Activated T-cell treated with anti-CD3 and anti-CD28 coated beads, Interleukin-2, amount 50 U/mL, for 72 hours (primary cell): ENCODE measurements at regions not wholly inside any gene's neighbourhood (a gene's known extent, or its start where the extent isn't known, plus 50 kb on each side); places are given as distances from the start of the nearest gene placed in this dataset.
"Not testable (repeated sequence)": the region's sequence is repeated elsewhere in the genome, so short reads cannot be mapped to it uniquely, and the experiment has no call there.

Experiments used
- ATAC-seq, 2 donors: fragments of 150-1000 bp; cut with Tn5 transposase; replicated peaks in 1 of 2; 2 replicates each; pipeline ENCODE4 v1.10.0; 2021; ENCODE audit warnings: moderate library complexity in 2 of 2, mild to moderate bottlenecking in 1 of 2
- DNase-seq, 2 donors: peaks; one replicate each; pipeline ENCODE4 v3.0.0; 2021 to 2022; ENCODE audit warnings: mixed read lengths in 1 of 2
- H3K27ac Mint-ChIP-seq: one replicate; pipeline ENCODE4 v1.8.0; 2022; ENCODE audit warnings: mild to moderate bottlenecking, moderate library complexity, mixed read lengths
- H3K27me3 Mint-ChIP-seq: one replicate; pipeline ENCODE4 v1.8.0; 2022; ENCODE audit warnings: low read depth, mixed read lengths
- H3K36me3 Mint-ChIP-seq, 2 donors: one replicate each; pipeline ENCODE4 v1.8.0; 2022; ENCODE audit warnings: mixed read lengths in 2 of 2, mild to moderate bottlenecking in 1 of 2; ENCODE audit not compliant: insufficient read depth in 2 of 2
- H3K4me1 Mint-ChIP-seq: one replicate; pipeline ENCODE4 v1.8.0; 2022; ENCODE audit warnings: low read depth, mixed read lengths
- H3K4me3 Mint-ChIP-seq, 2 donors: one replicate each; pipeline ENCODE4 v1.8.0; 2022; ENCODE audit warnings: mild to moderate bottlenecking in 2 of 2, mixed read lengths in 2 of 2, moderate library complexity in 2 of 2
- H3K9me3 Mint-ChIP-seq, 2 donors: one replicate each; pipeline ENCODE4 v1.8.0; 2022; ENCODE audit warnings: mixed read lengths in 2 of 2

DNA sequence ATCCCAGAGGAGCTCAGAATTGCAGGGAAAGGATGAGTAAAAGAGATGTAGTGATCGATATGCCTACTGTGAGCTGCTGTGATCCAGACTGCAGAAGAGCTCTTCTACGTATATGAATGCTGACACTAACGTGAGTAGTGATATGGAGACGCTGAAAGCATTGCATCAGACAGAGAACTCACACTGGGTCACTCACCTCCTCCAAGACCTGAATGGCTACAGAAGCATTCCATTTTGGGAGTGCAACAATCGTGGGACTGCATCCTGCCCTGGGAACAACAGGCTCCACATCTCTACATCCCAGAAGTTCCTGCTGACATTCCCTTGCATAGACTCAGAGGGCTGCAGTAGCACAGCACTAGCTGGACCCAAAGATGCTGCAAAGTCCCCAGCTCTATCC is 755.9 kb upstream of the MEF2C start:
- no peak for ATAC-seq
- Mint-ChIP-seq H3K36me3 (no peaks in the 10 kb centered on the region), H3K4me1 (no peaks in the 10 kb centered on the region), H3K9me3 (peaks cover 9 to 17% of the 10 kb centered on the region in 2 donors), H3K27me3 (no peaks in the 10 kb centered on the region), H3K27ac (no peak overlapping the region), H3K4me3 (no peak overlapping the region)
- DNase-seq = no peak

DNA sequence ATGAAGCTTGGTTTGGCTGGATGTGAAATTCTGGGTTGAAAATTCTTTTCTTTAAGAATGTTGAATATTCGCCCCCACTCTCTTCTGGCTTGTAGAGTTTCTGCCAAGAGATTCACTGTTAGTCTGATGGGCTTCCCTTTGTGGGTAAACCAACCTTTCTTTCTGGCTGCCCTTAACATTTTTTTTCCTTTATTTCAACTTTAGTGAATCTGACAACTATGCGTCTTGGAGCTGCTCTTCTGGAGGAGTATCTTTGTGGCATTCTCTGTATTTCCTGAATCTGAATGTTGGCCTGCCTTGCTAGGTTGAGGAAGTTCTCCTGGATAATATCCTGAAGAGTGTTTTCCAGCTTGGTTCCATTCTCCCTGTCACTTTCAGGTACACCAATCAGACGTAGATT is 751.2 kb upstream of the MEF2C start:
- DNase-seq, H3K4me1 Mint-ChIP-seq, H3K36me3 Mint-ChIP-seq, H3K27ac Mint-ChIP-seq, H3K4me3 Mint-ChIP-seq, ATAC-seq, H3K27me3 Mint-ChIP-seq: not testable (repeated sequence)
- H3K9me3 Mint-ChIP-seq = peaks cover 9 to 13% of the 10 kb centered on the region in 2 donors

DNA sequence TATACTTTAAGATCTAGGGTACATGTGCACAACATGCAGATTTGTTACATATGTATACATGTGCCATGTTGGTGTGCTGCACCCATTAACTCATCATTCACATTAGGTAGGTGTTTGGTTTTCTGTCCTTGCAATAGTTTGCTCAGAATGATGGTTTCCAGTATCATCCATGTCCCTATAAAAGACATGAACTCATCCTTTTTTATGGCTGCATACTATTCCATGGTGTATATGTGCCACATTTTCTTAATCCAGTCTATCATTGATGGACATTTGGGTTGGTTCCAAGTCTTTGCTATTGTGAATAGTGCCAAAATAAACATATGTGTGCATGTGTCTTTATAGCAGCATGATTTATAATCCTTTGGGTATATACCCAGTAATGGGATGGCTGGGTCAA is 747.1 kb upstream of the MEF2C start:
- not testable (repeated sequence) for ATAC-seq, H3K36me3 Mint-ChIP-seq, H3K27me3 Mint-ChIP-seq, DNase-seq, H3K4me3 Mint-ChIP-seq, H3K27ac Mint-ChIP-seq, H3K4me1 Mint-ChIP-seq
- peaks cover 11 to 13% of the 10 kb centered on the region in 2 donors for H3K9me3 Mint-ChIP-seq

DNA sequence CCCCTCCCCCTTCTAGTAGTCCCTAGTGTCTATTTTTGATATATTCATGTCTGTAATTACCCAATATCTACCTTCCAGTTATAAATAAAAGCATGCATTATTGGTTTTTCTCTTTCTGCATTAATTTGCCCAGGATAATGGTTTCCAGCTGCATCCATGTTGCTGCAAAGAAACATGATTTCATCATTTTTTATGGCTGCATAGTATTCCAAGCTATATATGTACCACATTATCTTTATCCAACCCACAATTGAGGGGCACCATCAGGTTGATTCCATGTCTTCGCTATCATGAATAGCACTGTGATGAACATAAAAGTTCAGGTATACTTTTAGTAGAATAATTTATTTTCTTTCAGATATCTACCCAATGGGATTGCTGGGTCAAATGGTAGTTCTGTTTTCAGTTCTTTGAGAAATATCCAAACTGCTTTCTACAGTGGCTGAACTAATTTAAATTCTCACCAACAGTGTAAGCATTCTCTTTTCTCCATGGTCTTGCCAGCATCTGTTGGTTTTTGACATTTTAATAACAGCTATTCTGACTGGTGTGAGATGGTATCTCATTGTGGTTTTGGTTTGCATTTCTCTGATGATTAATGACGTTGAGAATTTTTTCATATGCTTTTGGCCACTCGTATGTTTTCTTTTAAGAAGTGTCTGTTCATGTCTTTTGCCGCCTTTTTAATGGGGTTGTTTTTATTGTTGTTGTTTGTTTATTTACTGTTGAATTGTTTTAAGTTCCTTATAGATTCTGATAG is 746.1 kb upstream of the MEF2C start:
- H3K4me1 Mint-ChIP-seq = no peaks in the 10 kb centered on the region
- H3K9me3 Mint-ChIP-seq = peaks cover 8% of the 10 kb centered on the region in 2 donors
- DNase-seq (no peak), ATAC-seq (no peak)
- no peak overlapping the region for H3K4me3 Mint-ChIP-seq
- no peak overlapping the region for H3K27ac Mint-ChIP-seq
- H3K36me3 Mint-ChIP-seq = peaks cover 2 to 3% of the 10 kb centered on the region in 2 donors
- no peaks in the 10 kb centered on the region for H3K27me3 Mint-ChIP-seq

DNA sequence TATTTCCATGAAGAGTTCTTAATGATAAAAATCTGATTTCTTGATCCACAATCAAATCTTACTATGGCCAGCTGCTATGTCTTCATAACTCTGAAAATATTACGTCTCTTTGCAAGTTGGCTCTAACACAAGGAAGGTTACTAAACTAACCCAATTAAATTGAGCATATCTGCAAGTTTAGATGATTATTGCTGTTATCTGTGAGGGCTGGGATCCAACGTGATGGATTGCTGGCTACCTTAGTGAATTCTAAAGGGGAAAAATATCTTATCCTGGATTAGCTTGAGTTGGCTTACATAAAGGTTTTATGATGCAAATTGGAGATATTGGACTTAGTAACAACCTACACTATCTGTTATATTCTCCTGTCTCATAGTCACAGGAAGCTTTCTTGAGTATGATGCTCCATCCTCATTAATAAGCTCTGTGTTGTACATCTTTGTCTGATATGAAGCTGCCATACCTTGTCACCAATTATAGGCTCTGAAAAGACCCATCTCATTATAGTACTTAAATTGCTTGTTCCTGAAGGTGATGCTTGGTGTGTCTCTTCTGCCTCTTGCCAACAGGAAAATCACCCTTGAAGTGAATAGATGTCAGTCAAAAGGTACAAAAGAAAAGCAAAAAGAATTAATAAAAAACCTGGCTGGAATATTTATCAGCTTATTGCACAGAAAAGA is 733.0 kb upstream of the MEF2C start:
- H3K4me1 Mint-ChIP-seq = no peaks in the 10 kb centered on the region
- H3K36me3 Mint-ChIP-seq = peaks cover 0 to 1% of the 10 kb centered on the region in 2 donors
- no peak overlapping the region for H3K27ac Mint-ChIP-seq
- H3K4me3 Mint-ChIP-seq = no peak overlapping the region
- no peak for DNase-seq
- no peaks in the 10 kb centered on the region for H3K27me3 Mint-ChIP-seq
- H3K9me3 Mint-ChIP-seq = peaks cover 0 to 5% of the 10 kb centered on the region in 2 donors
- no peak for ATAC-seq

DNA sequence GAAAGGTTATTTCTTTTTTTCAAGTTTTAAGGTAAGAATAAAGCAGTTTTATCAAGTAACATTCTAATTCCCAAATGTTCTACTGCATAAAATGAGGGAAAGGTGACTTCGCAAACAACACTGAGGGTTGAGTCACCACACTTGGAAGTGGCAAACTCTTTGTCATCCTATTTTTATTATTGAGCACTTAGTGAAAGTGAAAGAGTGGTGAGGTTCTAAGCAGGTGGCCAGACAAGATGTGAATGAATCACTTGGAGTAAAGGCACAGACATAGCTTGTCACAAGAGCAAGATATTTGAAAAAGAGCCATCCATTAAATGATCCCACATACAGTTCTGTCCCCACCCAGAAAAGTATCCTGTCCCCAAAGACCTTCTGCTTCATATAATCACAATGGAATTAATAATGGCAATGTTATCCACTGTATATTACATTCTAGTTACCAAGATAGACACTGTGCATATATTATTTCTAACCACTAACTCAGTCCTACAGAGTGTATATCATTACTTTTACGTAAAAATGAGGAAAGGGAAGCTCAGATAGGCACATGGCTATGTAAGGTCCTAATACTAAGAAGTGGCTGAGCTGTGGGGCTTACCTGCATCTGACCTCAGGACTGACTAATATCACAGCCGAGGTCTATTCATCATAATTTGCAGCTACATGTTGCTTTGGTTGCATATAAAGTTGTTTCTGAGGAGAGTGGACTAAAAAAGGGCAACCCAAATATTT is 730.4 kb upstream of the MEF2C start:
- H3K36me3 Mint-ChIP-seq = no peaks in the 10 kb centered on the region

DNA sequence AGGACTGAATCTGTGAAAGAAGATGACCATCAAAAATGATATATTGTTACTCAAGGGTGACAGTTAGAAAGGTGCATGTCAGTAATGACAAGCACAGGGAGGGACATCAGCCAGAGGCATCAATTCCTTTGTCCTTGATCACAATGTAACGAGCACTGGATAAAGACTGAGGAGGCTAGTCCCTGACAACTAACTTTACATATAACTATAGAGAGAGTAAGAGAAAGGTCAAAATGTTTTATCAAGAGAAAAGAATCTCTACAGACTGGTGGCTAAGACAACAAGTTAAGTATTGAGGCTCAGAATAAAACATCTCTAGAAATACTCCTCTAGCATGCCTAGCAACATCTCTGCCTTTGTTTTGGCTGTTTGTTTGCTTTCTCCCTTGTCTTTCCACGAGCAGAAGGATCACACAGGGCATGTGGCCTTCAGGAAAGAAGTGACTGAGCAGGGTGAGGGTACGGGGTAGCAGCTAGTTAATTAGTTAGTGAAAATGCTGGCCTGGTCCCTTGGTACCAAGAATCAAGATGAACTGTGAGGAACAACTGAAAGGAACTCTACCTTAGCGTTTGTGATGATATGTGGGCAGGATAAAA is 724.1 kb upstream of the MEF2C start:
- DNase-seq = no peak
- Mint-ChIP-seq H3K27ac (no peak overlapping the region), H3K4me3 (no peak overlapping the region), H3K27me3 (no peaks in the 10 kb centered on the region), H3K36me3 (no peaks in the 10 kb centered on the region), H3K4me1 (no peaks in the 10 kb centered on the region), H3K9me3 (peaks cover 0 to 7% of the 10 kb centered on the region in 2 donors)
- no peak for ATAC-seq

More for the DNA sequence above, 730.4 kb upstream of the MEF2C start:
- Mint-ChIP-seq H3K4me3 (no peak overlapping the region), H3K4me1 (no peaks in the 10 kb centered on the region), H3K27ac (no peak overlapping the region), H3K27me3 (no peaks in the 10 kb centered on the region), H3K9me3 (peaks cover 0 to 3% of the 10 kb centered on the region in 2 donors)
- no peak for DNase-seq
- no peak for ATAC-seq

DNA sequence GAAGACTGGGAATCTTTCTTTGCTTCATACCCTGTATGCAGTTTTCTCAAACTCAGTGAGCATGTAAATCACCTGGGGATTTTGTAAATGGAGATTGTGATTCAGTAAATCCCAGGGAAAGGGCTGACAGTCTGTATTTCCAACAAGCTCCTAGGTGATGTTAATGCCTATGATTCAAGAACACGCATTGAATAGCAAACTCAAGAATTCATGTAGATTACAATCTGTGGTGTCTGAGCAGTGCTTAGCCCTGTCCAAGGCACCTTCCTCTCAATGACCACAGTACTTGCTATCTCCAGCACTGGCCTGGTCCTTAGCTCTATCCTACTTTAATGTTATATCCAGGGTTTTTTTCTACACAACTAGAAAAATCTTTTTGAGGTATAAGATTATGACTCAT is 721.4 kb upstream of the MEF2C start:
- DNase-seq = no peak
- no peak for ATAC-seq
- no peak overlapping the region for H3K27ac Mint-ChIP-seq
- no peaks in the 10 kb centered on the region for H3K27me3 Mint-ChIP-seq
- no peak overlapping the region for H3K4me3 Mint-ChIP-seq
- H3K36me3 Mint-ChIP-seq = no peaks in the 10 kb centered on the region
- H3K9me3 Mint-ChIP-seq = peaks cover 0 to 4% of the 10 kb centered on the region in 2 donors
- H3K4me1 Mint-ChIP-seq = no peaks in the 10 kb centered on the region

DNA sequence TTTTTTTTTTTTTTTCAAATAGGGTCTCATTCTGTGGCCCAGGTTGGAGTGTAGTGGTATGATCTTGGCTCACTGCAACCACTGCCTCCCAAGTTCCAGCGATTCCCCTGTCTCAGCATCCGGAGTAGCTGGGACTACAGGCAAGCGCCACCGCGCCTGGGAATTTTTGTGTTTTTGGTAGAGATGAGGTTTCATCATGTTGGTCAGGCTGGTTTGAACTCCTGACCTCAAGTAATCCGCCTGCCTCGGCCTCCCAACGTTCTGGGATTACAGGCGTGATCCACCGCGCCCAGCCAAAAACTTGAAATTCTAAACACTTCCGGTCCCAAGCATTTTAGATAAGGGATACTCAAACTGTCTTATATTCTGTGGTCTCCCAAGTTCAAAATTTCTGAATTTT is 718.9 kb upstream of the MEF2C start:
- H3K4me1 Mint-ChIP-seq = no peaks in the 10 kb centered on the region
- no peaks in the 10 kb centered on the region for H3K27me3 Mint-ChIP-seq
- no peak overlapping the region for H3K27ac Mint-ChIP-seq
- H3K4me3 Mint-ChIP-seq = no peak overlapping the region
- no peak for DNase-seq
- ATAC-seq = no peak
- H3K9me3 Mint-ChIP-seq = peaks cover 0 to 4% of the 10 kb centered on the region in 2 donors
- no peaks in the 10 kb centered on the region for H3K36me3 Mint-ChIP-seq

DNA sequence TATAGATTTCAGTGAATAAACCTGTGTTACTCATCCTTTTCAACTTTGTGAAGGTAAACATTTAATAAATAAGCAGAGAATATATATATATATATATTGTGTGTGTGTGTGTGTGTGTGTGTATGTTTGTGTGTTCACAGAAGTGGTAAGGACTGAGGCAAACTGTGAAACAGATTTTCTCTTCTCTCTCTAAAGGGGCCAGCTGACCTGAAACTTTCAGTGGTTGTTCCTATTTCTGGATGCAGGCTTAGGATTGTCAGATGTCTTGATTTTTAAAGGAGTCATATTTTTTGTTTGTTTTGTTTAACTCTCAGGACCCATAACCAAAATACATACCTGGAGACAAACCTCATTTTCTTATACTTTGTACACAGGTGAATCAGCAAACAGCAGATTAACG is 714.9 kb upstream of the MEF2C start:
- Mint-ChIP-seq H3K4me3 (no peak overlapping the region), H3K9me3 (no peaks in the 10 kb centered on the region), H3K36me3 (no peaks in the 10 kb centered on the region), H3K27ac (no peak overlapping the region), H3K27me3 (no peaks in the 10 kb centered on the region), H3K4me1 (no peaks in the 10 kb centered on the region)
- no peak for DNase-seq
- ATAC-seq = no peak

DNA sequence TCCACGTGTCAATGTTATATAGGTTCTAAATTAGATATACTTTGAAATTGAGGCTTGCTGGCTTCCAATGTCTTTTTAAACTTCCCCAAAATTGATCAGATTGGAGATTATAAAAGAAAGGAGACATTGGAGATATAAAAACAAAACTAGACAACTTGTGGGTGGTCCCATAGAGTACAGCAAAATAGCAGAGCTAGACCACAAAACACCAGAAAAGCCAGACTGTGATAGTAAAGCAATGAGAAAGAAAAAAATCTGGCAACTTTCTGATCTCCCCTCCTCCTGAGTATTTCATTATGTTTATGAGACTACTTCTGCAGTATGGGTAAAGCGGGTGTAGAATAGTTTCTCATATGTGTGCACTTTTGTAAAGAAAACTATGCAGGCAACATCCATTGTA is 713.8 kb upstream of the MEF2C start:
- H3K4me3 Mint-ChIP-seq = no peak overlapping the region
- no peaks in the 10 kb centered on the region for H3K36me3 Mint-ChIP-seq
- H3K27me3 Mint-ChIP-seq = no peaks in the 10 kb centered on the region
- no peaks in the 10 kb centered on the region for H3K9me3 Mint-ChIP-seq
- no peaks in the 10 kb centered on the region for H3K4me1 Mint-ChIP-seq
- ATAC-seq (no peak), DNase-seq (no peak)
- H3K27ac Mint-ChIP-seq = no peak overlapping the region

DNA sequence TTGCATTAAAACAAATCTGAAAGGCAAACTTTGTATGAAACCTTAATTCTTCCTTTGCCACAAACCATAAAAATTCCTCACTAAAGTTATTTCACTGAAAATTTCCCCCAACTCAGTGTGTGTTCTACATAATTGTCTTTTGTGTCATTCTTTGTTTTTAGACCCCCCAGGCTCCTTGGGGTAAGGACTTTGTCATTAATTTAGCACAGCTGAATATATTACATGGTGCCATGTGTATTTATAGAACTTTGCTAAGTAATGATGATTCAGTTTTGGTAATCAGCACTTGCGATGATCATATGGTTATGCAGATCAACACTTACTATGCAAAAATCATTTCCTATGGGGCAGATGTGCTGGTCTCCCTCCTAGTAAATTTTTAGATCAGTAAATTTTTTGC is 712.1 kb upstream of the MEF2C start:
- H3K4me3 Mint-ChIP-seq = no peak overlapping the region
- H3K27ac Mint-ChIP-seq = no peak overlapping the region
- H3K27me3 Mint-ChIP-seq = no peaks in the 10 kb centered on the region
- no peaks in the 10 kb centered on the region for H3K36me3 Mint-ChIP-seq
- ATAC-seq (no peak), DNase-seq (no peak)
- H3K9me3 Mint-ChIP-seq = peaks cover 0 to 3% of the 10 kb centered on the region in 2 donors
- no peaks in the 10 kb centered on the region for H3K4me1 Mint-ChIP-seq

DNA sequence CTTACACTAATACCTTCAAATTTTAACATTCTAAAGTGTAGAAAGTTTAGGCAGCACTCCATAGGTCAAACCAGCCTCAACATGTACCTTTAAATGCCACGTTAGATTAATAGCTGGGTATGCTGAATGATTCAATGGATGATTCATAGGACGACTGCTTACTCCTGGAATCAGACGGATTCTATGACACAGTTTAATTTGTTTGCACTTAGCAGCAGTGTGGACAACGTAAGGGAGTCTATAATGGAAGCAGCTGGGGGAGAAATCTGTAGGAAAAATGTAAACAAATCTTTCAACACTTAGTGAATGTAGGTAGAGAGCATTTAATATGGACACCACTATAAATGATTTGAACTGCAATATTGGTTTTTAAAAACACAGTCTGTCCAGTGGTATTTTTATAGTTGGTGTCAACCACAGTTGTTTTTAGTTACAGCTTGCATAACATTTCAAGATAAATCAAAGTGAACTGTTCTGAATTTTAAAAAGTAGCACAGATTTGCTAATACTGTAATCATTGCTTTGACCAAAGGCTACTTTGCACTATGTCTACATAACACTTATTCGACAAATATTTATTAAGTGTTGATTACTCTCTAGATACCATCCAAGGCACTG is 701.5 kb upstream of the MEF2C start:
- H3K27me3 Mint-ChIP-seq = no peaks in the 10 kb centered on the region
- no peaks in the 10 kb centered on the region for H3K4me1 Mint-ChIP-seq
- H3K36me3 Mint-ChIP-seq = no peaks in the 10 kb centered on the region
- no peak overlapping the region for H3K4me3 Mint-ChIP-seq
- no peak overlapping the region for H3K27ac Mint-ChIP-seq
- H3K9me3 Mint-ChIP-seq = peaks cover 5 to 12% of the 10 kb centered on the region in 2 donors
- DNase-seq (no peak), ATAC-seq (no peak)
